Endothelial cell of umbilical vein (primary cell): ENCODE measurements at regions not wholly inside any gene's neighbourhood (a gene's known extent, or its start where the extent isn't known, plus 50 kb on each side); places are given as distances from the start of the nearest gene placed in this dataset.

ENCODE experiments used
- EZH2 ChIP-seq: IDR thresholded peaks from 2 replicates; pipeline ENCODE4 v1.6.1; 2012; ENCODE audit warnings: borderline replicate concordance, low read depth, mild to moderate bottlenecking, moderate library complexity, low read length, inconsistent platforms; ENCODE audit not compliant: severe bottlenecking
- GATA2 ChIP-seq: IDR thresholded peaks from 2 replicates; pipeline ENCODE4 v1.7.0; 2011; ENCODE audit warnings: low read depth, mild to moderate bottlenecking, moderate library complexity, mixed read lengths, low read length; ENCODE audit not compliant: insufficient read length, insufficient read depth
- MYC ChIP-seq: IDR thresholded peaks from one replicate; pipeline ENCODE4 v1.6.1; 2011; ENCODE audit warnings: mild to moderate bottlenecking, low read depth, low read length
- POLR2A ChIP-seq: IDR thresholded peaks from 2 replicates; pipeline ENCODE4 v1.6.1; 2012; ENCODE audit warnings: low read depth, mild to moderate bottlenecking, control low read depth, low read length
- POLR2AphosphoS5 ChIP-seq: IDR thresholded peaks from 2 replicates; pipeline ENCODE4 v1.6.1; 2012; ENCODE audit warnings: low read depth, mild to moderate bottlenecking, control low read depth, low read length, moderate library complexity; ENCODE audit not compliant: insufficient read depth
- TF ChIP-seq, protein P1 (sequence below), 2 donors: IDR thresholded peaks; 1 replicate in 1 of 2; 2 replicates in 1 of 2; pipeline ENCODE4 v1.5.1; 2011; ENCODE audit warnings: low read length in 2 of 2, mild to moderate bottlenecking in 2 of 2, moderate library complexity in 2 of 2, control low read depth in 1 of 2, inconsistent platforms in 1 of 2, low read depth in 1 of 2; ENCODE audit not compliant: insufficient read depth in 1 of 2; ENCODE audit errors: extremely low read depth in 1 of 2
- TF ChIP-seq, protein P2 (sequence below): IDR thresholded peaks from 2 replicates; pipeline ENCODE4 v1.6.1; 2011; ENCODE audit not compliant: insufficient read depth, insufficient read length

DNA sequence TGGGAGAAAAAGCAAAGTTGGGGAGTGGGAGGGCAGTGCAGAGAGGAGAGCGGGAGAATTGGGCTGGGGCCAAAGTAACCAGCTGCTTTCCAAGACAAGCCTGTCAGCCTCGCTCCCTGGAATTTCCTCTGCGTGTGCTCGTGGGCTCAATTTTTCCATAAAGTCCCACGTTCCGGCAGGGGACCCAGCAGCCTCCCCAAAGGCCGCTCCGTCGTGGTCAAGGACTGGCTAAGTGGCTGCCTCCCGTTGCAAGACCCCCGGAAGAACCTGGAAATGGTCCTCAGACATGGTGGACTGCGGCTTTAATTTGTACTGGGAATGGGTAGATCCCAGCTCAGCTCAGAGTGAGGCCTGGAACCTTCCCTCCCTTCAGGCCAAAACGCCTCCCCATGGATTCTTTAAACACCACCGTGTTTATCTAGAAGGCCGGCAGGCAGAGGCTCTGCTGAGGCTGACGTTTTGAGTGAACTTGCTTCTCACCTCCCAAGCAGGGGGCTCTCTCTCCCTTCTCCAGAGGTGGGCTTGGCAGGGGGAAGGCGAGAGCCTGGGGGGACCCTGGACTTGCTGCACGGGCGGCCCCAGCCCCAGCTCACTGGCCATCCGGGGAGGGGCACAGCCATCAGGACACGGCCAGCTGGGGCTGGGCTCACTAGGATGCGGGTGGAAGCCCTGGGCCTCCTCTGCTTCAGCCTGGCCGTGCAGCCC, 190.0 kb downstream of the C16orf95 start:
- TF ChIP-seq POLR2AphosphoS5 (no peak), POLR2A (no peak), EZH2 (no peak), MYC (no peak), GATA2 (no peak)
- TF ChIP-seq, protein P1, sequence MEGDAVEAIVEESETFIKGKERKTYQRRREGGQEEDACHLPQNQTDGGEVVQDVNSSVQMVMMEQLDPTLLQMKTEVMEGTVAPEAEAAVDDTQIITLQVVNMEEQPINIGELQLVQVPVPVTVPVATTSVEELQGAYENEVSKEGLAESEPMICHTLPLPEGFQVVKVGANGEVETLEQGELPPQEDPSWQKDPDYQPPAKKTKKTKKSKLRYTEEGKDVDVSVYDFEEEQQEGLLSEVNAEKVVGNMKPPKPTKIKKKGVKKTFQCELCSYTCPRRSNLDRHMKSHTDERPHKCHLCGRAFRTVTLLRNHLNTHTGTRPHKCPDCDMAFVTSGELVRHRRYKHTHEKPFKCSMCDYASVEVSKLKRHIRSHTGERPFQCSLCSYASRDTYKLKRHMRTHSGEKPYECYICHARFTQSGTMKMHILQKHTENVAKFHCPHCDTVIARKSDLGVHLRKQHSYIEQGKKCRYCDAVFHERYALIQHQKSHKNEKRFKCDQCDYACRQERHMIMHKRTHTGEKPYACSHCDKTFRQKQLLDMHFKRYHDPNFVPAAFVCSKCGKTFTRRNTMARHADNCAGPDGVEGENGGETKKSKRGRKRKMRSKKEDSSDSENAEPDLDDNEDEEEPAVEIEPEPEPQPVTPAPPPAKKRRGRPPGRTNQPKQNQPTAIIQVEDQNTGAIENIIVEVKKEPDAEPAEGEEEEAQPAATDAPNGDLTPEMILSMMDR (IDR thresholded peaks at IDR 0.05; ENCODE audit: extremely low read depth in 1 of 2, insufficient read depth in 1 of 2, low read depth in 1 of 2, low read length in 2 of 2): no peak
- TF ChIP-seq, protein P2, sequence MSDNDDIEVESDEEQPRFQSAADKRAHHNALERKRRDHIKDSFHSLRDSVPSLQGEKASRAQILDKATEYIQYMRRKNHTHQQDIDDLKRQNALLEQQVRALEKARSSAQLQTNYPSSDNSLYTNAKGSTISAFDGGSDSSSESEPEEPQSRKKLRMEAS: no peak
